ENCODE measurements at regions not wholly inside any gene's neighbourhood (a gene's known extent, or its start where the extent isn't known, plus 50 kb on each side); places are given as distances from the start of the nearest gene placed in this dataset.
A peak's percentile ranks its signal among the peaks of the same experiment; 100 is the strongest.

GRCh38 chr14:98138666-98139065, 1133.3 kb downstream of the BCL11B start:
- Mint-ChIP-seq H3K4me1 (peaks cover 69% of the 10 kb centered on the region), H3K4me3 (no peak overlapping the region), H3K36me3 (ENCODE audit: low read depth) (peaks cover 3% of the 10 kb centered on the region), H3K27me3 (no peaks in the 10 kb centered on the region), H3K9me3 (no peaks in the 10 kb centered on the region), H3K27ac (peak overlapping the region; percentile 58)
- CTCF ChIA-PET = interaction anchor here (0.6 to 8.2 kb wide), 27 partner anchors 7 to 1136 kb away, joined by 3 to 68 read pairs (median 4); partner anchors contain the start of gene BCL11B
- POLR2A ChIA-PET = interaction anchor here (1.0 to 6.8 kb wide), 12 partner anchors 30 to 1133 kb away, joined by 3 to 71 read pairs (median 10); partner anchors contain the start of gene BCL11B
- DNase-seq = peak; percentile 66

- Mint-ChIP-seq H3K27ac (peak overlapping the region; percentile 72), H3K36me3 (ENCODE audit: low read depth) (peaks cover 5% of the 10 kb centered on the region), H3K4me1 (peaks cover 65% of the 10 kb centered on the region), H3K27me3 (no peaks in the 10 kb centered on the region), H3K9me3 (no peaks in the 10 kb centered on the region), H3K4me3 (peak overlapping the region; percentile 29)
- no peak for DNase-seq
- CTCF ChIA-PET = interaction anchor here (0.7 to 8.2 kb wide), 14 partner anchors 8 to 1134 kb away, joined by 3 to 68 read pairs (median 6); partner anchors contain the start of gene BCL11B
- POLR2A ChIA-PET = interaction anchor here (0.8 to 6.8 kb wide), 18 partner anchors 8 to 1131 kb away, joined by 3 to 71 read pairs (median 9); partner anchors contain the start of gene BCL11B
Measured at GRCh38 chr14:98140862-98141530, 1131.0 kb downstream of the BCL11B start.

GRCh38 chr14:98143566-98143965, 1128.4 kb downstream of the BCL11B start:
- Mint-ChIP-seq H3K4me1 (peaks cover 43% of the 10 kb centered on the region), H3K36me3 (ENCODE audit: low read depth) (peaks cover 5% of the 10 kb centered on the region), H3K4me3 (no peak overlapping the region), H3K27ac (no peak overlapping the region), H3K27me3 (no peaks in the 10 kb centered on the region), H3K9me3 (no peaks in the 10 kb centered on the region)
- ChIA-PET POLR2A (interaction anchor here (1.0 to 4.1 kb wide), 3 partner anchors 25 to 55 kb away, joined by 3 to 24 read pairs (median 23); no protein-coding TSS in a partner anchor), CTCF (interaction anchor here (1.0 to 8.2 kb wide), 3 partner anchors 45 to 1129 kb away, joined by 3 to 68 read pairs (median 3); partner anchors contain the start of gene BCL11B)
- no peak for DNase-seq

DNA sequence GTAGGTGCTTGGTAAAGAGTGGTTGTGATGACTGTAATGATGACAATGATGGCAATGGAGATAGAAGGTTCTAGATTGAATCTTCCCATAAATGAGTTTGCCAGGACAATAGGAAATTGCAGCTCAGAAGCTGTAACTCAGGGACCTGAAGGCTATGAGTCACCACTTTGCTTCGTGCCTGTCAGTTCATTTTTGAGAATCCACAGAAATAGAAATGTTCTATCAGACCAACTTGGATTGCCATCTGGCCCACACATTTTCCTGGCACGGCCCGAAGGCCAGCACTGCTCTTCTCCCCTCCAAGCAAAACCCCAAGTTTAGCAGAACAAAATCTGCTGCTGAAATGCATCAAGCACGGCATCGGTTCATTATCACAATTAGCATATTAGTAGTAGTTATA, 1127.0 kb downstream of the BCL11B start:
- H3K4me1 Mint-ChIP-seq = peaks cover 30% of the 10 kb centered on the region

DNA sequence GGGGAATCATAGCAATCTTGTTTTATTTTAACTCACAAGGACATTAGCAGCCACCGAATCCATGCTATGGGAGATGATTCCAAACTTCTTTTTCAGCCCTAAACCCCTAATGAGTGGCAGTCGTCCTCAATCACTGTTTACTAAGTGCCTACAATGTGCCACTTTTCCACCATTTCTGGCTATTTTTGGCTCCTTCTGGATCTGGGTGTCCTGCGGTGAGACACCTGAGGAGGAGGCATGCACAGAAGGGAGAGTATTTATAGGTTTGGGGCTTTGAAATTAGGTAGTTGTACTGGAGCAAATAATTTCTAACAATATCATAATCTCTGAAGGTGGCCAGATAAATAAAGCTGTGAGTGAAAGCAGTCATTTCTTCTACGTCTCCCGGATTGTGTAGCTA, 1125.6 kb downstream of the BCL11B start:
- Mint-ChIP-seq H3K36me3 (ENCODE audit: low read depth) (peaks cover 2% of the 10 kb centered on the region), H3K4me1 (peaks cover 16% of the 10 kb centered on the region), H3K9me3 (no peaks in the 10 kb centered on the region), H3K27me3 (no peaks in the 10 kb centered on the region), H3K4me3 (no peak overlapping the region), H3K27ac (no peak overlapping the region)
- POLR2A ChIA-PET = no interaction called here
- DNase-seq = no peak
- CTCF ChIA-PET = no interaction called here

More for the DNA sequence above, 1127.0 kb downstream of the BCL11B start:
- CTCF ChIA-PET = interaction anchor here (8.2 kb wide), 1 partner anchor 43 kb away, joined by 68 read pairs; no protein-coding TSS in a partner anchor
- no peak overlapping the region for H3K27ac Mint-ChIP-seq
- H3K9me3 Mint-ChIP-seq = no peaks in the 10 kb centered on the region
- POLR2A ChIA-PET = no interaction called here
- H3K36me3 Mint-ChIP-seq (ENCODE audit: low read depth) = peaks cover 5% of the 10 kb centered on the region
- no peak overlapping the region for H3K4me3 Mint-ChIP-seq
- no peak for DNase-seq
- no peaks in the 10 kb centered on the region for H3K27me3 Mint-ChIP-seq

GRCh38 chr14:98154254-98154653, 1117.7 kb downstream of the BCL11B start:
- H3K4me1 Mint-ChIP-seq = no peaks in the 10 kb centered on the region
- H3K27me3 Mint-ChIP-seq = no peaks in the 10 kb centered on the region
- ChIA-PET POLR2A (no interaction called here), CTCF (no interaction called here)
- no peak overlapping the region for H3K27ac Mint-ChIP-seq
- no peaks in the 10 kb centered on the region for H3K9me3 Mint-ChIP-seq
- no peaks in the 10 kb centered on the region for H3K36me3 Mint-ChIP-seq (ENCODE audit: low read depth)
- H3K4me3 Mint-ChIP-seq = no peak overlapping the region
- no peak for DNase-seq

DNA sequence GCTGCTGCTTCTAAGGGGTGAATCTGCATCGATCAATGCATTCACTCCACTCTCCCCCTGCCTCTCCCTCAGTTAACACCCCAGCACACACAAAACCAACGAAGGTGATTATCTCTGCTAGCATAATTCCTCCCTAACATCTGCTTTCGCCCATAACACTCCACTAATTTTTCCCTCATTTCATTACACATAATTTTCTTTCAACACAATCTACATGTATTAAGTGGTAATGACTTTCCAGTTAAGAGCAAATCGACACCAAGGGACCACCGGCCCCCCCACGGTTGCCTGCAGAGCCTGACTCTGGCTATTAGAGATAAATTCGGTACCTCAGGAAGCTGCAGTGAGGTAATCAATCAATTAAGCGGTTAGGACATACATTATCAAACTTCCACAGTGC, 1115.6 kb downstream of the BCL11B start:
- H3K4me3 Mint-ChIP-seq = no peak overlapping the region
- ChIA-PET CTCF (interaction anchor here (1.2 kb wide), 1 partner anchor 16 kb away, joined by 3 read pairs; no protein-coding TSS in a partner anchor), POLR2A (no interaction called here)
- no peak for DNase-seq
- H3K9me3 Mint-ChIP-seq = no peaks in the 10 kb centered on the region
- no peaks in the 10 kb centered on the region for H3K36me3 Mint-ChIP-seq (ENCODE audit: low read depth)
- no peak overlapping the region for H3K27ac Mint-ChIP-seq
- peaks cover 2% of the 10 kb centered on the region for H3K27me3 Mint-ChIP-seq
- no peaks in the 10 kb centered on the region for H3K4me1 Mint-ChIP-seq

- Mint-ChIP-seq H3K27ac (no peak overlapping the region), H3K4me1 (no peaks in the 10 kb centered on the region), H3K36me3 (ENCODE audit: low read depth) (no peaks in the 10 kb centered on the region), H3K27me3 (peaks cover 4% of the 10 kb centered on the region), H3K4me3 (no peak overlapping the region), H3K9me3 (no peaks in the 10 kb centered on the region)
- CTCF ChIA-PET = no interaction called here
- POLR2A ChIA-PET = interaction anchor here (0.9 kb wide), 1 partner anchor 29 kb away, joined by 3 read pairs; no protein-coding TSS in a partner anchor
- DNase-seq = no peak
Measured at GRCh38 chr14:98160901-98161300, 1111.1 kb downstream of the BCL11B start.

- Mint-ChIP-seq H3K36me3 (ENCODE audit: low read depth) (no peaks in the 10 kb centered on the region), H3K27ac (no peak overlapping the region), H3K4me1 (no peaks in the 10 kb centered on the region), H3K9me3 (no peaks in the 10 kb centered on the region), H3K27me3 (peaks cover 4% of the 10 kb centered on the region), H3K4me3 (no peak overlapping the region)
- no peak for DNase-seq
- CTCF ChIA-PET = no interaction called here
- POLR2A ChIA-PET = no interaction called here
Measured at GRCh38 chr14:98161356-98161755, 1110.6 kb downstream of the BCL11B start.

DNA sequence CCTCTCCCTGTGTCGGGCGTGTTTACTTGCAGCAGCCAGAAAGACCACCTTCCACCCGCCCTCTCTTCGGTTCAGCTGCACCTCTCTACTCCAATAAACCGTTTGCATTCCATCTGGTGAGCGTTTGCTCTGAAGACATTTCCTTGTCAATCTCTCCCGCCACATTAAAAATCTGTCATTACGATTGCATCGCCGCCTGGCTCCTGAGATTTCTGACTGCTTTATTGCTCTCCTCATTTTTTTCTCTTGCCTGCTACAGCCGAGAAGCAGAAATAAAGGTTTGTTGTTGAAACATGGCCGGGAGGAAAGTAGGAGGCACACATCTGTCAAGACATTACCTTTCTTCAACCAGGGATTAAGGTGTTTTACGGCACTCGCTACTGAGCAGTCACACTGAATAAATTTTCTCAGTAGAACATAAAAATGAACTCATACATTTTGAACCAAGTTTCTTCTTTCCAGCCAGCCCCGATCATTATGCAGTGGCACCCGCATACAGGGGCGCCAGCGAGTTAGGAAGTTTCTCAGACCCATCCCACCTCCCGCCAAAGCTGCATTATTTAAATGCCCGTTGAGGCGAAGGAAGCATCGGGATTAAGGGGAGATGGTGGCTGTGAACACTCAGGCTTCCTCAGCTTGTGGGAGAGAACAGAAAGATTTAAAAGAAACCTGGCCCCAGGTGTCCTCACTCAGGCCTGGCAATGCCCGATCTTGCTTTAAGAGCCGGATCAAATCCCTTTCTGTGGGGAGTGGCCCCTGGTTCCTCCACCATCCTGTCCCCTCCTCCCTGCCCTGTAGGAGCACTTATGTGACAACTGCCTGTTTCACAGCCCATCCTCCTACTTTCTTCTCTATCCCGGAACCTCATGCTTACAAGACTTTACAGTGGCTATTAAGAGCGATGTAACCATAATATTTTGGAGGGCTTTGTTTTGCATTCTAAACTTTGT, 1108.9 kb downstream of the BCL11B start:
- Mint-ChIP-seq H3K4me1 (peaks cover 11% of the 10 kb centered on the region), H3K36me3 (ENCODE audit: low read depth) (no peaks in the 10 kb centered on the region), H3K27me3 (peaks cover 4% of the 10 kb centered on the region), H3K27ac (no peak overlapping the region), H3K9me3 (no peaks in the 10 kb centered on the region), H3K4me3 (no peak overlapping the region)
- ChIA-PET CTCF (no interaction called here), POLR2A (interaction anchor here (1.8 kb wide), 1 partner anchor 27 kb away, joined by 4 read pairs; no protein-coding TSS in a partner anchor)
- no peak for DNase-seq

DNA sequence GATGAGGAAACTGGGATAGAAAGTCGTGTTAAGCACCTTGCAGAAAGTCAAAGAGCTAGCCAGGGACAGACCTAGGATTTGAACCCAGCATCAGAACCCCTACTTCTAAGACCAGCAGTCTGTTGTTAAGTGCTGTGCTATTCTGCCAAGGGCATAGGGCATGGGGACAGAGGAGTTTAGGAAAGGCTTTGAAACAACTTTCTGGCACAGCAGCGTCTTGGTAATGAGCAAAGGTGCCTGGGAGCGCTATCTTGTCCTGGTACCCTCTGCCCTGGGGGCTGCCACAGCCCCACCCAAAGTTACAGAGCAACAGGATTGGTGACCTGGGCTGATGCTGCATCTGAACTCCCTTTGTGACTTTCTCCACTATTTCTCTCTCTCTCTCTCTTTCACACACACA, 1108.1 kb downstream of the BCL11B start:
- Mint-ChIP-seq H3K4me1 (peaks cover 18% of the 10 kb centered on the region), H3K27ac (no peak overlapping the region), H3K9me3 (peaks cover 4% of the 10 kb centered on the region), H3K27me3 (peaks cover 4% of the 10 kb centered on the region), H3K4me3 (no peak overlapping the region), H3K36me3 (ENCODE audit: low read depth) (peaks cover 5% of the 10 kb centered on the region)
- ChIA-PET POLR2A (interaction anchor here (1.8 kb wide), 1 partner anchor 26 kb away, joined by 4 read pairs; no protein-coding TSS in a partner anchor), CTCF (no interaction called here)
- no peak for DNase-seq

- peaks cover 6% of the 10 kb centered on the region for H3K9me3 Mint-ChIP-seq
- peaks cover 4% of the 10 kb centered on the region for H3K27me3 Mint-ChIP-seq
- ChIA-PET CTCF (no interaction called here), POLR2A (interaction anchor here (8.8 kb wide), 1 partner anchor 21 kb away, joined by 244 read pairs; no protein-coding TSS in a partner anchor)
- H3K4me3 Mint-ChIP-seq = no peak overlapping the region
- peaks cover 14% of the 10 kb centered on the region for H3K36me3 Mint-ChIP-seq (ENCODE audit: low read depth)
- DNase-seq = no peak
- no peak overlapping the region for H3K27ac Mint-ChIP-seq
- peaks cover 33% of the 10 kb centered on the region for H3K4me1 Mint-ChIP-seq
Measured at GRCh38 chr14:98165976-98166375, 1106.0 kb downstream of the BCL11B start.
